HG03135 (cell line): ENCODE measurements at regions not wholly inside any gene's neighbourhood (a gene's known extent, or its start where the extent isn't known, plus 50 kb on each side); places are given as distances from the start of the nearest gene placed in this dataset.

Experiments
- ATAC-seq: cut with Tn5 transposase; IDR thresholded peaks from one replicate; pipeline ENCODE4 v1.9.1; 2021; ENCODE audit warnings: mild to moderate bottlenecking, moderate library complexity; ENCODE audit not compliant: unreplicated experiment

DNA sequence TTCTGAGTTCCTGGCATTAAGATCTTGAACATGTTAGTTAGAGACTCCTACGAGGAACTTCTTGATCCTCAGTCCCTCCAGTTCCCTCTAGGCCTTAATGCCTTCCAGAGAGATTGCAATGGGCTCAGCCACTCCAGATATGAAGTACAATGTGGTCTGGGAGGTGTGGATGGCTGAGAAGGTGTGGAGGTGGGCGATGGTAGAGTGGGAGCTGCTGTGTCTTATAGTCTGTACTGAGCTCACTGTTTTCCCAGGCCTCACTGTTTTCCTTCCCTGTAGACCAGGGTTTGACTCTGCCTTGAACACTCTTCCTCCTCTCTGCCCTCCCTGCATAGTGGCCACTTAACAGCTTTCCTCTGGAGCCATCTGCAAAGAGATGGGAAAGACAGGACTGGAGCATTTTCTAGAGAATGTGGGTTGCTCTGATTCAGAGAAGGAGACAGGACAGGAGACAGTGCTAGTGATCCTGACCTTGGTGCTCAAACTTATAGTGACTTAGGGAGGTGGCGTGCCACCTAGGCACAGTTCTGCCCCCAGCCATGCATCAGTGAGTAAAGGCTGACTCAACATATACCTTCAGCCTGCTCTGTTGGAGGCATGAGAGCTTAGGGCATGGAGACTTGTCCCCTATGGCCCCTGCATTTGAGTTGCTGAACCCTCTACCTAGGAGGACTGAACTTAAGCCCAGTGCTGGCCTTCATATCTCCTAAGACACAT lies 129.7 kb downstream of the TDRD15 start:
- no peak for ATAC-seq

DNA sequence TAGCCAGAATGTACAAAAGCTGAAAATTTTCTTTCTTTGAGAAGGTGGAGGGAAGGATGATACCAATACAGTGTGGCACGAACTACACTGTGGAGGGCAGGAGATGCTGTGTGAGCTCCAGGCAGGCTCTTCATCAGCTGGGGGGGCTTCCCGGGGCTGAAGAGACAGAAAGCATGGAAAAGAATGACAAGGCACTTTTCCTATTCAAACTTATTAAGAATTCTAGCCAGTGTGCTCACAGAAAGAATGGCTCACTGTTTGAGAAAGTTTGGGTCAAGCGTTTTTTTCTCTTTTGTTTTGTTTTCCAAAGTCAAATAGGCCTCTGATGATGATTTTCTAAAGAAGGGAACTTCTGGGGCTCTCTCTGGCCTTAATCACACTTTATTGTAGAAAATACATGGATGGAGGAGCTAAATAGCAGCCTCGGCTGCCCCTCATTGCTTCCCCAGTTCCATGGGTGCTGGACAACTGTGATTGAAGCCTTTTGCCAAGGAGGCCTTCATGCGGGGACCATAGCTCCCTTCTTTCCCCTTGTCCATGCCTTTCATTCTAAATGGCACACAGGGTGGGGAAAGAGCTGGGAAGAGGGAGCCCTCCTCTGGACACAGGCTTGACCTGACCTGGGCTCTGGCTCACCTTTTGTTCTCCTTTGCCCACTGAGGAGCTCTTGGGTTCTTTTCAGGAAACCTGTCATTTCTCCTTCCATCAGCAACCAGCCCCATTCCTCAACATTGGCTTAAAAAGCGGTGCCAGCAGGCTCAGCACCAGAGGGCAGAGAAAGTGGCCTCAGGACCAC lies 130.6 kb downstream of the TDRD15 start:
- ATAC-seq: no peak

DNA sequence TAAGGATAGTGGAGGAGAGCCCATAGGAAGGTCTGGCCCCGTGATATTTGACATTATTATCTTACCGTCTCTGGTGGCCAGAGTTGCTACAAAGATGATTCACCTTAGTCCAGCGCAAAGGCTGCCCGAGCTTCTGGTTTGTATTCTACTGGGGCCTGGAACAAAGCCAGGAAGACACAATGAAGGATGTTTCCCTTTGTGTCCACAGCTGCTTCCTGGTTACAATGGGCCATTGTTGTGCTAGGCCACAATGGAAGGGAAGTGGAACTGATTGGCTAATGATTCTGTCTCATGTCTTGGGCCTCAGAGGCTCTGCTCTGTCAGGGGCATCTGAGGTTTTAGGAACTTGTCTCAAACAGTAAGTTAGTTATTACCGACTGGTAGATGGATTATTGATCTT lies 132.2 kb downstream of the TDRD15 start:
- ATAC-seq: peak; percentile 85

DNA sequence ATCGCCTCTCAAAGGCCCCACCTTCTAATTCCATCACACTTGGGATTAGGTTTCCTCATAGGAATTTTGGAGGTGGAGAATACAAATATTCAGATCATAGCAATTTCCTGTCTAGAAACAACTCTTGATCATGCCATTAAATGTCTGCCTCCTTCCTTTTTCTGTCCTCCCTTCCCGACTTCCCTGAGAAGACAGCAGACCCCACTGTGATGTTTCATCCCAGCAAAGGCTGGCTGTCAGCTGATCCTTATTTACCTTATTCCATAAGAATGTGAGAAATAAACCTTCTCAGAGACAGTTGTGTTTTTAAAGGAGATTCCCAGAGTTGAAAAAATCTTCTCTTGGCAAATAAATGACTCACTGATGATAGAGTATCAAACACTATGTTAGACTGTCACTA lies 133.9 kb downstream of the TDRD15 start:
- no peak for ATAC-seq

DNA sequence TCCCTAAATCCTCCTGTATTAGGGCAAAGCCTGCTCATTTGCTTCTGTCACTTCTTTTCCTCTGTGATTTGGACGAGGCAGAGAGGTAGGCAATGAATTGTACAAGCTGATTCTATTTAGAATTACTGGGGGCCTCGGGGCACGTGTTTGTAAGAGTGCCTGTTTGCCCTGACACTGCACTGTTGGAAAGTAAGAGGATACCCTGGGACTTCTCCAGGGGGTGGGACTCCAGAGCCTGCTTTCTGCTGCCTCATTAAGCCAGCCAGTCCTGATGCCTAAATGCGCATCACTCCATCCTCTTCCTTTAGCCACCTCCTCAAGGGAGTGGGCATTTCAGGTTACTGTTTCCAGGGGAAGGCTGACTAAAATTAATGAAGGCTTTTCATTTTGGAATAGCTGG lies 134.3 kb downstream of the TDRD15 start:
- ATAC-seq: no peak

DNA sequence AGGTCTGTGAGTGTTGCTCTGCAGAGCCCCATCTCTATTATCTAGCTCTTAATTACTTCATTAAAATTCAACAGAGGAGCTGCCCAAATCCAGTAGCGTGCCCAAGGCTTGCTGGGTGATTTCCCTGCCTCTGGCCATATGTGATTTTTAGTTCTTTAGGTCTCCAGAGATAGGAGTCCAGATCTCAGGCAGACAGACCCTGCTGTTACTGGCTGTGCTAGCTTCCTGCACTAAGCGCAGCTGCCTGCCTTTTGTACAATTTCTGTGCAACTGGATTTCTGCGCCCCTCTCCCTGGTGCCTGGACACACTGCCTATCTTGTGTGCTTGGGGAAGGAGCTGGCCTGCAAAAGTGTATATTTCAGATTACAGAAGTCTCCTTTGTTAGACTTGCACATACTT lies 136.5 kb downstream of the TDRD15 start:
- ATAC-seq: no peak

DNA sequence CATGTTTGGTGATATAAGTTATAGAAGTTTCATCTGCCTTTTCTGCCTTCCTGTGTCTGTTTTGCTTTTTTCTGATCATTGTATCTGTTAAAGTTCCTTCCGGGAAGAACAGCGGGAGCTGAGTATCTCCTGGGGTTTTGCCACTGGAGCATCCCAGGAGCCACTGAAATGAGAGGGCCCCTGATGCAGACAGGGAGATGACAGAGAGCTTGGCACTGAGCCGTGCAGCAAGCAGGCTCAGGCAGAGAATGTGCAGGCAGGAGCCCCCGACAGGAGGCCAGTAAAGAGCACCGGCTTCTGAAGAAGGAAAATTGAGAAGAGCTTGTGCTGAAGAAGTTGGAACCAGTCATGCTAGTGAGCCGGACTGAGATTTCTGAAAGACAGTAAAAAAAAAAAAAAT lies 137.8 kb downstream of the TDRD15 start:
- no peak for ATAC-seq

DNA sequence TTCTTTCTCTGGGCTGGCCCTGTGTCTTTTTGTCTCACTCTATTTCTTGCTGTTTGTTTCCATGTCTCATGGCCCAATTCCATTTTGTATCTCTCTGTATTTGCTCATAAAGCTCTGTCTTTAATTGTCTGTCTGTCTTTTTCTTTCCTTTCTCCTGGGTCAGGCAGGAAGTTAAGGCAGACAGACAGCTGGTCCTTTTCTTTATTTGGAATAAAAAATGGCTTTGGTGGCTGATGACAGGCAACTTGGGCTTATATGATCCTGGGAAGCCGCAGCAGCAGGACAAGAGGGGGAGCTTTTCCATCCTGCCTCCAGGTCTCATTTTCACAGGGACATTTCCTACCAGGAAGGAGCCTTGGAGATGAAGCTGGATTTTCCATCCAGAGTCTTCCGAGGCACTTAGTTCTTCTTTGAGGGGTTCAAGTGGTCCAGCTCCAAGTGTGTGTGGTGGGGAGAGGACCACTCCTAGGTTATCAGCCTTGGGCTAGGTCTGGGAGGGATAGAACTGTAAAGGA lies 138.7 kb downstream of the TDRD15 start:
- ATAC-seq: no peak

DNA sequence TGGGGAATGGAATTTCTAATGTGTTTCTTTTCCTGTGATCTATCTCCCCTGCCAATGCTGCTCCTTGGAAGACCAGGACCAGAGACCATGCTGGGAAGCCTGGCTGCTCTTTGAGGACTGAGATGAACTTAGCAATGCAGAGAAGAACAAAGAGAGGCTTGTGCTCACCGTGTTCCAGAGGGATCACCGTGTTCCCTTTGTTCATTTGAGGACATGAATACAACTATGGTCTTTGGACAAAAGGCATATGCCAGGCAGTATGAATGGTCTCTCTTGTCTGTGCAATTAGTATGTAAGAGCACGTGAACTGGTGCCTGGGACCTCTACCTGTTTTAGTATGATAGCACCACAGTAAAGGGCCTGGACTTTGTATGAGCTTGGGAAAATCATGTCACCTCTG lies 139.9 kb downstream of the TDRD15 start:
- ATAC-seq: no peak

DNA sequence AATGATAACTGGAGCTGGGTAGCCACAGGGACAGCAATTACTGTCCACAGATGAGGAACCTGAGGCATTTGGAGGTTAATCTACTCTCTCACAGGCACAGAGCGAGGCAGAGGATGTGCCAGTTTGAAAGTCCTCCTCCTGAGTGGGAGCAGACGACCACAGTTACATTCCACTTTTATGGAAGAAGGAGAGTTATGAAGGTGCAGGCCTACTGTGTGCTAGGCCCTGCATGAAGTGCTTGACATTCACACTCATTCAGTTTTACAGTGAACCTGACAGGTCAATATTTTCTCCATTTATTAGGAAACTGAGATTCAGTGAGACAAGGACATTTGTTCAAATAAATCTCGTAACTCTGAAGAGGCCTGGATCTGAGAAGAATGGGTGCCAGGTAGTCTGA lies 142.0 kb downstream of the TDRD15 start:
- no peak for ATAC-seq

DNA sequence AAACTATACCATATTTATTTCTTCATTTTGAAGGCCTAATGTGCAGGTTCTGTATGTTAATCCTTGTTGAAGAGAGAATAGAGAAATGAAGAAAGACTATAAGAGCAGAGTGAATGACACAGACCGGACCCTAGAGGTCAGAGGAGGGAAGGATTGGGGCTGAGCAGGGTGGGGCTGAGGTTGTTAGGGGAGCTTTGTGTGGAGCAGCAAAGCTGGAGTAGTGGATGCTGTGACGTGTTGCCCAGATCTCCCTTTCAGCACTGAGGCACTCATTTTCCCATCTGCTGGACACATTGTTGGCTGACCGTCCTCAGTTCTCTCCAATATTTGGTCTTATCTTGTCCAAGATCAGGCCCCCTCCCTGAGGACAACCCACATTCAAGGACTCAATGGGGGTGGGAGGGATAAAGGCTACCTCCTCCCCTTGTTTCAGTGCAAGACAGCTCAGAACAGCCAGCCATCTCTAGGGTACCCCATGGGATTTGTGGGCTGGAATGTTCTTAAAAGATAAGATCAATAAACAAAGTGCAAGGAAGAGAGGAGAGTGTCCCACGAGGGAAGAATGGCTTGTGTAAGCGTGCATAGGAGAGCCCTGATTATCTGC lies 143.6 kb downstream of the TDRD15 start:
- ATAC-seq: no peak

DNA sequence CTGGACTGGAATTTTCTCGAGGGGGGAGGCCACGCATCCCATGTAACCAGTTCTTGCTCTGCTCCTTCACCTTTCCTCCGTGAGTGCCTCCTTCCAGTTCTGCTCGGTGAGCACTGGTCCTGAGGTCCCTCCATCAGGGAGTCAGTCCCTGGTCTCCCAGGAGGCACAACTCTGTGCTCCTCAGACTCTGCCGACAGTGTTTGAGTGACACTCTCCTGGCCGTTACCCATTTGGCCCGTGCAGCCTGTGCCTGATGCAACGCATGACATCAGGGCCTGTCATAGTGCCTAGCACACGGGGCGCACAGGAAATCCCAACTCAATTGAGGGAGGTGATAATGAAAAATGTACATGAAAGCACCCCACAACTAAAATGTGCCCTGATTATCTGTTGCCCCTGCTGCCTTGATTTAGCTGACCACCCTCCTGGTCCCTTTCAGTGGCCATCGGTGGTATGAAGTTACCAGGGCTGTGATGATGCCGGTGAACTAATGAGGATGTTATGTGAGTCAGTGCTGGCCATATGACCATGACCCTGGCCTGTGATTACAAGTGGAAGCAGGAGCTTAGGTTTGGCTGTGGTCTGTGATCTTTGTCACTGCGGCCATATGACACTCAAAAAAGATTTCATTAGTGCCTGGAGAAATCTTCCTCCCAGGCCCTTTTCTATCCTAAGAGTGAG lies 144.6 kb downstream of the TDRD15 start:
- ATAC-seq: no peak

DNA sequence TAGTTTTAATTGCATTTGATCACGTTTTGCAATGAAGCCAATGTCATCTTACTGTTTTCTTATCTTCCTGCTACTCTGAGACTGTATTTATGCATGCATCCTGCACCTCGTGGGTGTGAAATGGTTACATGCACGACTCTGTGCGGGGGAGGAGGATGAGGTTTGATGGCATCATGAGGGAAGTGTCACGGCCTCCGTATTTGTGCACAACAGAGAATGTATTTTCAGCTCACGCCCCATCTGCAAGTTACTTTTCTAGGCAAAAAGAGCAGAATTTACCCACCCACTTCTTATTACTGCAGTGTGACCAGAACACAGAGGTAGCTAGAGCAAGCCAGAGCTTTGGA lies 145.1 kb downstream of the TDRD15 start:
- no peak for ATAC-seq

DNA sequence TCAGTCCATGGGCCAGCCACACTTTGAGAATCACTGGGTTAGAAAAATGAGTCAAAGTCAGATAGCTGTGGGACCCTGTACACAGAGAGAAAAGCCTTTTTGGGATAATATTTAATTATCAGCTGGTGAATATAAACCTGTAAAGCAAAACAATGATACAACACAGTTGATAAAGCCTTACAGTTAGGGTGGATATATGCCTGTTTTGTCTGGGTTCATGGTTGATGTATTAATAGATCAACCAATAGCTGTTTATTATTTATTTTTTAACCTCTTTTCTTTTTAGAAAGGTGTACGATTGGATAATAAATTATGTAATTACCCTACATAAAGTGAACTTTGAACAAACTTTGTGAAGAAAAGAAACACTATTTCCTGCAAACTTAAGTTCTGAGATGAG lies 145.6 kb downstream of the TDRD15 start:
- ATAC-seq: no peak

DNA sequence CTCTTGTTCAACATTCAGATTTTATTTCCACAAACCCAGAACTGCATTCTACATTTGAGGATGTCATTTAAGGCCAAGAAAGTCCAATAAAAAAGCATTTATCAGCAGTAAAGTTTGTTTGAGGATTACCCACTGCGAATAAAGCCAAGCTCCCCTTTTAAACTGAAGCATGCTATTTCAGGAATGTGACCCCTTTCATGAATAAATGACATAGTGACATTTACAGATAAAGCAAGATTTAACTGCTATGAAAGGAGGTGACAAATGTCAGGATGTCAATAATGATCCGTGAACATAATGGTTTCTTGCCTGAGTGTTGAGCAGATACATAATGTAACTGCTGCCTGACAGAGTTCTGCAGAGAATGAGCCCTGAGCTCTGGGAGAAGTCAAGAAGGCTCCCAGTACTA lies 146.3 kb downstream of the TDRD15 start:
- no peak for ATAC-seq

DNA sequence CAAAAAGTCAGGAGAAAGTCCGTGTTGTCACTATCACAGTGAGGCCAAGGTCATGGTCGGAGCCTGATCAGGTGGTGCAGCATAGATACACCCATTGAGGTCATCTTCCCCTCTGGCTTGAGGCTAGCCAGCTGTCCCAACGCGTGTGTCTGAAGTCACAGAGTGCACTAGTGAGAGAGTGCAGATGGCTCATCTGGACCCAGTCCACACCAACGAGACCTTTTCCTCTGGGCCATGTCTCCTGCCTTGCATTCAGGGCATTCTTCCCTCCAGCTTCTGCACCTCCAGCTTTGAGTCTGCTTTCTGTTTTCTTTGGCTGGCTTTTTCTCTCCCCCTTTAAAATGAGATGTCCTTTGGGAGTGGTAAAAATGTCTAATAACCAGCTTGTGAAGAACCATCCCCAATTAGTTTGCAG lies 146.9 kb downstream of the TDRD15 start:
- ATAC-seq: no peak

DNA sequence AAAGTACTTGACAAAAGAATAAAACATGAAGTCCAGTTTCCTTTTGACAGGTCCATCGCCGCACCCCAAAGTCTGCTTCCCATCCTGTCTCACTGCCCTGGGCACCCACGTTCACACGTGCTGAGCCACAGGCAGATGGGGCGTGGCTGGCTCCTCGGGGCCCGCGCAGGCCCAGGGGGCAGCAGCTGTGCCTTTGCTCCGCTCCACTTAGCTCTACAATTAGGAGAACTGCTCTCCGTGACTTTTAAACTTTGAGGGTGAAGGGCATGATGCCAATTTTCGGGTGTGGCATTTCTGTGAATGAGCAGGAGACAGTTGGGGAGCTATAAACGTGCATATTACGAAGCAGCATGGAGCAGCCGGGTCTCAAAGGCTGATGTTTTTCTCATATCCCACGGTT lies 152.4 kb downstream of the TDRD15 start:
- ATAC-seq: no peak

DNA sequence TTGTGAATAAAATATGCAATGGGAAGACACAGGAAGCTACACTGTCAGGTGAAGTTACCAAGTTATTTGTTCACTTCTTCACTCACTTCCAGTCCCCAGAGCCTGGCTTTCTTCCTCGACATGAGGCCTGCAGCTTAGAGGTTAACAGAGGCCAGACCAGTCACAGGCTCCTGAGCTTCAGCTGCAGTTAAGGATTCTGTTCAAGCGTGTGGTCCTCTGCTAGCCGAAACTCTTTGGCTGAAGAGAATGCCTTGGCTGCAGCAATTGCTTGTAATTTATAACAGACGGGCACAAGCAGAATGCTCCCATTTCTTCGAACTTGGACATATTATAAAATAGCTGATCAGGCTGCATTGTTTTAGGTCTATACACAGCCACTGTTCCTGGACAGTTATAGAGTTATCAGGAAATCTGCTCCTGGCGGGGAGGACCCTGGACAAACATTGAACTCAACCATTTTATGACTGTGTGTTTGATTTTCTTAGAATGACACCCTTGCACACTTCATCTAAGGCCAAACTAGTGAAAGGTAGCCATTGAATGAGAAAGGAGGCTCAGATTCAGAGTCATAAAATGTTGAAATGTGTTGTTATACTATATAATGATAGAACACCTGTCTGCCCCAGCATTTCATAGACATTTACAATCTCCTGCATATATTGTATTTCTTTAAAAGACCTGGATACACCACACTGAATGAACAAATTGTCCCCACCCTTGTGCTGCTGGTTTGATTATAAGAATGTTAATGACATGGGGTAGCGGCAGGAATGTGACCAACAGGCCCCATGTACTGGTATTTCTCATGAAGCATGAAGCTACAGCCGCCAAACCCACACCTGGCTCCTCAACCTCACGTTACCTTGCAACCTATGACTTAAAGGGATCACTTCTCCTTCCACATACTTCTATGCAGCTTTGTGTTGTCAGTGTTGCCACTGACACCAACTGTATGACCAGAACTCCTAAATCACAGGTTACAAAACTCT lies 153.6 kb downstream of the TDRD15 start:
- ATAC-seq: no peak

DNA sequence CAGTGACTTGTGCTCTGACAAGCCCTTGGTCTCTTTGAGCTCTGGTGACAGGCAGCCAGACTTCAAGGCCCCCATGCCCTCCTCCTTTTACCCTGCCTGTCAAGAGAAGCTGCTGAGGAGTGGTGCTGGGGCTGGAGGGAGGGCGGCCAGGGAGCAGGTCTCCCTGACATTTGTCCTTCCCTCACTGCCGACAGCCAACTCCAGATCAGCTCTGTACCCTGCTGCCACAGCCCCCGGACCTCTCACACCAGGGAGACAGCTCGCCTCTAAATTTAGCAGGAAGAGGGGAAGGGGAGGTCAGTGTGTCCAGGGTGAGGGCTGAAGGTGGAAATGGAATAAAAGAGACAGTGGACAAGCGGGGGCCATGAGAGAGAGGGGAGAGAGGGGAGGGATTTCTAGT lies 155.8 kb downstream of the TDRD15 start:
- no peak for ATAC-seq

DNA sequence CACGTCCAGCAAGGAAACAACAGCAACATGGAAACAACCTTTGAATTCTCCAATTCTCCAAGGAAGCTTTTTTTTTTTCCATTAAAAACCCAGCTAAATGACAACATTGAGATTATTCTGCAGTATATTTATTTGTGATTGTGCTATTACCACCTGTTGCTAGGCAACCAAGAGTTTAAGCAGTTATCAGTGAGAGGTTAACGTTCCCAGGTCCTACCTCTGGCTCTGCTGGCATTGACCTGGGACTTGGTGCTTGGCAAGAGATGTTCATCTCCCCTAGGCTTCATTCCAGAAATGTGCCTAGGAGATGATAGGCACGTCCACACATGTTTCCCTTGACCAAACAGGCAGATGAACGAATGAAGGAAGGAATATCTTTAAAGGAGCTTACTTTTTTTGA lies 157.0 kb downstream of the TDRD15 start:
- no peak for ATAC-seq
